ENCODE measurements at regions not wholly inside any gene's neighbourhood (a gene's known extent, or its start where the extent isn't known, plus 50 kb on each side); places are given as distances from the start of the nearest gene placed in this dataset.

GRCh38 chr13:22073718-22074117, 402.8 kb downstream of the FGF9 start:
- ChIA-PET POLR2A (ENCODE audit: unreplicated experiment) (no interaction called here), CTCF (no interaction called here)
- Histone ChIP-seq H3K4me1 (replicated peaks; ENCODE audit: insufficient read depth) (no peaks in the 10 kb centered on the region), H4K20me1 (ENCODE audit: insufficient read depth) (no peaks in the 10 kb centered on the region), H3F3A (ENCODE audit: insufficient read depth, low read depth) (no peaks in the 10 kb centered on the region), H3K4me3 (no peak overlapping the region), H3K27ac (no peak overlapping the region), H2AFZ (no peak overlapping the region), H3K27me3 (ENCODE audit: insufficient read depth, low read depth) (peaks cover 10% of the 10 kb centered on the region; the same call in 1 of the 2 replicates), H3K9me2 (ENCODE audit: insufficient read depth) (no peaks in the 10 kb centered on the region), H3K36me3 (ENCODE audit: low read depth) (no peaks in the 10 kb centered on the region), H3K4me2 (no peak overlapping the region), H3K79me2 (ENCODE audit: low read depth) (no peaks in the 10 kb centered on the region), H3K9me3 (ENCODE audit: insufficient read depth, low read depth) (no peaks in the 10 kb centered on the region)
- no TSS peak for BruUV-seq (replicated peaks)
- TF ChIP-seq EZH2 (IDR thresholded peaks at IDR 0.05; ENCODE audit: low read depth): no peak
- TF ChIP-seq, protein P1, sequence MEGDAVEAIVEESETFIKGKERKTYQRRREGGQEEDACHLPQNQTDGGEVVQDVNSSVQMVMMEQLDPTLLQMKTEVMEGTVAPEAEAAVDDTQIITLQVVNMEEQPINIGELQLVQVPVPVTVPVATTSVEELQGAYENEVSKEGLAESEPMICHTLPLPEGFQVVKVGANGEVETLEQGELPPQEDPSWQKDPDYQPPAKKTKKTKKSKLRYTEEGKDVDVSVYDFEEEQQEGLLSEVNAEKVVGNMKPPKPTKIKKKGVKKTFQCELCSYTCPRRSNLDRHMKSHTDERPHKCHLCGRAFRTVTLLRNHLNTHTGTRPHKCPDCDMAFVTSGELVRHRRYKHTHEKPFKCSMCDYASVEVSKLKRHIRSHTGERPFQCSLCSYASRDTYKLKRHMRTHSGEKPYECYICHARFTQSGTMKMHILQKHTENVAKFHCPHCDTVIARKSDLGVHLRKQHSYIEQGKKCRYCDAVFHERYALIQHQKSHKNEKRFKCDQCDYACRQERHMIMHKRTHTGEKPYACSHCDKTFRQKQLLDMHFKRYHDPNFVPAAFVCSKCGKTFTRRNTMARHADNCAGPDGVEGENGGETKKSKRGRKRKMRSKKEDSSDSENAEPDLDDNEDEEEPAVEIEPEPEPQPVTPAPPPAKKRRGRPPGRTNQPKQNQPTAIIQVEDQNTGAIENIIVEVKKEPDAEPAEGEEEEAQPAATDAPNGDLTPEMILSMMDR (conservative IDR thresholded peaks at IDR 0.05): no peak
- intact Hi-C loops (cut with micrococcal nuclease; ENCODE audit: unreplicated experiment): no loop called here
- DNase-seq: no peak

DNA sequence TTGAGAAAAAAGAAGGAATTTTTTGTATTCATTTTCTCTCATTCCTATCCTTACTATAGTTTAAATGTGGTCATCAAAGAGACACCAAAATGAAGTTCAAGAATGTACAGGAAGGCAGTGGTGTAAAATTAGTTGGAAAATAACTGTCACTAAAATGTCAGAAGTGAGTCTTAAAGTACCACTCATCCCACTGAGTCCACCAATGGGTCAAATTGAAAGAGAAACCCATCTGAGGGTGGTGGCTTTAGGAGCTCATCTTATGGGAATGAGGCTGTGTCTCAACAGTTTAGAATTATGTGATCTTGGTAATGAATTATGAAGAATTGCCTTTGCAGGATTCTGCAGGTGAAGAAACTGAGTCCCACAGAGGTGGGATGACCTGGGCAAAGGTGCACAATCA, 403.5 kb downstream of the FGF9 start:
- intact Hi-C loops (cut with micrococcal nuclease; ENCODE audit: unreplicated experiment): no loop called here
- Histone ChIP-seq H3K36me3 (ENCODE audit: low read depth) (no peaks in the 10 kb centered on the region), H3K27me3 (ENCODE audit: insufficient read depth, low read depth) (peaks cover 10% of the 10 kb centered on the region; the same call in 1 of the 2 replicates), H3K4me1 (replicated peaks; ENCODE audit: insufficient read depth) (no peaks in the 10 kb centered on the region), H3F3A (ENCODE audit: insufficient read depth, low read depth) (no peaks in the 10 kb centered on the region), H3K4me2 (no peak overlapping the region), H3K9me2 (ENCODE audit: insufficient read depth) (no peaks in the 10 kb centered on the region), H4K20me1 (ENCODE audit: insufficient read depth) (no peaks in the 10 kb centered on the region), H3K9me3 (ENCODE audit: insufficient read depth, low read depth) (no peaks in the 10 kb centered on the region), H3K27ac (no peak overlapping the region), H2AFZ (no peak overlapping the region), H3K4me3 (no peak overlapping the region), H3K79me2 (ENCODE audit: low read depth) (no peaks in the 10 kb centered on the region)
- POLR2A ChIA-PET (ENCODE audit: unreplicated experiment): interaction anchor here (0.8 kb wide), 1 partner anchor 788 kb away, joined by 7 read pairs; no protein-coding TSS in a partner anchor
- DNase-seq: no peak
- BruUV-seq (replicated peaks): no TSS peak
- CTCF ChIA-PET: no interaction called here
- no peak for TF ChIP-seq EZH2 (IDR thresholded peaks at IDR 0.05; ENCODE audit: low read depth)
- TF ChIP-seq, protein P1 (conservative IDR thresholded peaks at IDR 0.05): no peak

GRCh38 chr13:22076658-22077057, 405.8 kb downstream of the FGF9 start:
- DNase-seq: no peak
- no peaks in the 10 kb centered on the region for H3F3A ChIP-seq (ENCODE audit: insufficient read depth, low read depth)
- no TSS peak for BruUV-seq (replicated peaks)
- no peaks in the 10 kb centered on the region for H3K9me3 ChIP-seq (ENCODE audit: insufficient read depth, low read depth)
- CTCF ChIA-PET: no interaction called here
- POLR2A ChIA-PET (ENCODE audit: unreplicated experiment): no interaction called here
- H2AFZ ChIP-seq: no peak overlapping the region
- peaks cover 15% of the 10 kb centered on the region for H3K27me3 ChIP-seq (ENCODE audit: insufficient read depth, low read depth)
- no peak overlapping the region for H3K4me3 ChIP-seq
- no peaks in the 10 kb centered on the region for H3K9me2 ChIP-seq (ENCODE audit: insufficient read depth)
- no peaks in the 10 kb centered on the region for H3K4me1 ChIP-seq (replicated peaks; ENCODE audit: insufficient read depth)
- no peaks in the 10 kb centered on the region for H3K36me3 ChIP-seq (ENCODE audit: low read depth)
- no peak for TF ChIP-seq EZH2 (IDR thresholded peaks at IDR 0.05; ENCODE audit: low read depth)
- TF ChIP-seq, protein P1 (conservative IDR thresholded peaks at IDR 0.05): no peak
- intact Hi-C loops (cut with micrococcal nuclease; ENCODE audit: unreplicated experiment): no loop called here
- H3K27ac ChIP-seq: no peak overlapping the region
- H3K79me2 ChIP-seq (ENCODE audit: low read depth): no peaks in the 10 kb centered on the region
- no peaks in the 10 kb centered on the region for H4K20me1 ChIP-seq (ENCODE audit: insufficient read depth)
- no peak overlapping the region for H3K4me2 ChIP-seq
